ENCODE measurements at regions not wholly inside any gene's neighbourhood (a gene's known extent, or its start where the extent isn't known, plus 50 kb on each side); places are given as distances from the start of the nearest gene placed in this dataset.

DNA sequence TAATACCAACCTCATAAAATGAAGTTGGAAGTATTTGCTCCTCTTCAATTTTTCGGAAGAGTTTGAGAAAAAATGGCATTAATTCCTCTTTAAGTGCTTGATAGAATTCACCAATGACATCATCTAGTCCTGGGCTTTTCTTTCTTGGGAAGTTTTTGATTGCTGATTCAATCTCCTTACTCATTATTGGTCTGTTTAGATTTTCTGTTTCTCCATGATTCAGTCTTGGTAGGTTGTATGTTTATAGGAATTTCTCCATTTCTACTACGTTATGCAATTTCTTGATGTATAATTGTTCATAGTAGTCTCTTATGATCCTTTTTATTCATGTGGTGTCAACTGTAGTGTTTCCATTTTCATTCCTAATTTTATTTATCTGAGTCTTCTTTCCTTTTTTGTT lies 141.5 kb upstream of the PRNP start:
- TF ChIP-seq, protein P1, sequence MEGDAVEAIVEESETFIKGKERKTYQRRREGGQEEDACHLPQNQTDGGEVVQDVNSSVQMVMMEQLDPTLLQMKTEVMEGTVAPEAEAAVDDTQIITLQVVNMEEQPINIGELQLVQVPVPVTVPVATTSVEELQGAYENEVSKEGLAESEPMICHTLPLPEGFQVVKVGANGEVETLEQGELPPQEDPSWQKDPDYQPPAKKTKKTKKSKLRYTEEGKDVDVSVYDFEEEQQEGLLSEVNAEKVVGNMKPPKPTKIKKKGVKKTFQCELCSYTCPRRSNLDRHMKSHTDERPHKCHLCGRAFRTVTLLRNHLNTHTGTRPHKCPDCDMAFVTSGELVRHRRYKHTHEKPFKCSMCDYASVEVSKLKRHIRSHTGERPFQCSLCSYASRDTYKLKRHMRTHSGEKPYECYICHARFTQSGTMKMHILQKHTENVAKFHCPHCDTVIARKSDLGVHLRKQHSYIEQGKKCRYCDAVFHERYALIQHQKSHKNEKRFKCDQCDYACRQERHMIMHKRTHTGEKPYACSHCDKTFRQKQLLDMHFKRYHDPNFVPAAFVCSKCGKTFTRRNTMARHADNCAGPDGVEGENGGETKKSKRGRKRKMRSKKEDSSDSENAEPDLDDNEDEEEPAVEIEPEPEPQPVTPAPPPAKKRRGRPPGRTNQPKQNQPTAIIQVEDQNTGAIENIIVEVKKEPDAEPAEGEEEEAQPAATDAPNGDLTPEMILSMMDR (conservative IDR thresholded peaks at IDR 0.05 in 1 of 2, IDR thresholded peaks at IDR 0.05 in 1 of 2; ENCODE audit: low read depth in 1 of 2, low read length in 2 of 2) = no peak
- TF ChIP-seq EZH2 (IDR thresholded peaks at IDR 0.05; ENCODE audit: low read length, missing control alignments) = no peak

All from fibroblast of lung (primary cell).